ENCODE measurements at regions not wholly inside any gene's neighbourhood (a gene's known extent, or its start where the extent isn't known, plus 50 kb on each side); places are given as distances from the start of the nearest gene placed in this dataset.

GRCh38 chr10:83952314-83952713 lies 187.0 kb upstream of the GHITM start:
- no peak for TF ChIP-seq CTCF (conservative IDR thresholded peaks at IDR 0.05; ENCODE audit: low read length)
- no peak for TF ChIP-seq EZH2phosphoT487 (IDR thresholded peaks at IDR 0.05; ENCODE audit: borderline replicate concordance)

Data from Loucy (cell line).